ENCODE measurements at regions not wholly inside any gene's neighbourhood (a gene's known extent, or its start where the extent isn't known, plus 50 kb on each side); places are given as distances from the start of the nearest gene placed in this dataset.

GRCh38 chr2:176851200-176851888, 361.2 kb upstream of the HNRNPA3 start:
- no peak overlapping the region for H3K9ac ChIP-seq (ENCODE audit: insufficient read depth, low read depth, low read length)
- 38% methylated on average over 2 of the region's 2 CpGs for WGBS (ENCODE audit: low lambda C conversion rate)
- H3K27ac ChIP-seq (ENCODE audit: extremely low read length, insufficient read depth, low read length): no peak overlapping the region
- no peaks in the 10 kb centered on the region for H3K79me2 ChIP-seq (ENCODE audit: insufficient read depth, low read length)
- DNase-seq (ENCODE audit: low spot score): no peak
- no peak for ATAC-seq
- H3K9me3 ChIP-seq (ENCODE audit: low read length): no peaks in the 10 kb centered on the region
- POLR2A ChIA-PET: no interaction called here
- intact Hi-C loops (cut with micrococcal nuclease; ENCODE audit: unreplicated experiment): no loop called here
- no peak for FAIRE-seq
- H3K27me3 ChIP-seq (ENCODE audit: control insufficient read depth in 1 of 2, insufficient read depth in 2 of 2, low read length in 2 of 2): no peaks in the 10 kb centered on the region
- no peaks in the 10 kb centered on the region for H3K4me1 ChIP-seq (ENCODE audit: insufficient read depth, low read length)
- no TSS peak for BruUV-seq (replicated peaks)
- no peaks in the 10 kb centered on the region for H4K20me1 ChIP-seq (ENCODE audit: insufficient read depth, low read length)
- no peak overlapping the region for H3K4me2 ChIP-seq (ENCODE audit: low read depth, low read length)
- H2AFZ ChIP-seq (ENCODE audit: low read length): no peak overlapping the region
- no peaks in the 10 kb centered on the region for H3K36me3 ChIP-seq (replicated peaks in 1 of 2; ENCODE audit: control insufficient read depth in 1 of 2, insufficient read depth in 2 of 2, low read length in 2 of 2)
- CTCF ChIA-PET (ENCODE audit: low intra/inter-chr PET ratio, low total read pairs): no interaction called here
- no peak for TF ChIP-seq ZNF776 (CRISPR knock-in tag; IDR thresholded peaks at IDR 0.05)
- no peak for TF ChIP-seq THAP8 (CRISPR knock-in tag; IDR thresholded peaks at IDR 0.05; ENCODE audit: borderline replicate concordance)
- no peak for TF ChIP-seq GTF2F1 (IDR thresholded peaks at IDR 0.05; ENCODE audit: low read length)
- TF ChIP-seq FOSL1 (CRISPR knock-in tag; IDR thresholded peaks at IDR 0.05; ENCODE audit: borderline replicate concordance): no peak
- no peak for TF ChIP-seq ZFP36 (IDR thresholded peaks at IDR 0.05; ENCODE audit: borderline replicate concordance, low read depth, low read length, partially characterized antibody)
- TF ChIP-seq GABPA (IDR thresholded peaks at IDR 0.05; ENCODE audit: low read depth, low read length): no peak
- TF ChIP-seq GABPA (CRISPR knock-in tag; IDR thresholded peaks at IDR 0.05; ENCODE audit: low read depth): no peak
- no peak for TF ChIP-seq BCL6 (CRISPR knock-in tag; IDR thresholded peaks at IDR 0.05)
- no peak for TF ChIP-seq RBM39 (IDR thresholded peaks at IDR 0.05; ENCODE audit: low read depth, low read length, poor library complexity, severe bottlenecking)
- no peak for TF ChIP-seq TFAP4 (IDR thresholded peaks at IDR 0.05; ENCODE audit: borderline replicate concordance, low read depth)
- no peak for TF ChIP-seq SIN3A (IDR thresholded peaks at IDR 0.05; ENCODE audit: borderline replicate concordance, low read depth, low read length)
- no peak for TF ChIP-seq CREB1 (IDR thresholded peaks at IDR 0.05)
- TF ChIP-seq CREB1 (CRISPR knock-in tag; IDR thresholded peaks at IDR 0.05): no peak
- TF ChIP-seq ZNF280B (CRISPR knock-in tag; IDR thresholded peaks at IDR 0.05; ENCODE audit: borderline replicate concordance): no peak
- in situ Hi-C loops (cut with HindIII; ENCODE audit: extremely low pct_ligation_motif_present, low pct_unique_long_range_greater_than_20kb): no loop called here
- no peak overlapping the region for H3K4me3 ChIP-seq (replicated peaks in 1 of 3; ENCODE audit: insufficient read depth in 1 of 3, low read depth in 2 of 3, low read length in 3 of 3)

All from HepG2 (cell line).